ENCODE measurements at regions not wholly inside any gene's neighbourhood (a gene's known extent, or its start where the extent isn't known, plus 50 kb on each side); places are given as distances from the start of the nearest gene placed in this dataset.

- TF ChIP-seq POLR2A (IDR thresholded peaks at IDR 0.05; ENCODE audit: low read length) (no peak), GATA1 (IDR thresholded peaks at IDR 0.05; ENCODE audit: low read depth, low read length) (no peak)
These were observed 95.9 kb upstream of the FNDC3B start for GRCh38 chr3:171943262-171944117.

Data from erythroblast (primary cell).